Muscle of arm (tissue), 1 donor: ENCODE measurements at regions not wholly inside any gene's neighbourhood (a gene's known extent, or its start where the extent isn't known, plus 50 kb on each side); places are given as distances from the start of the nearest gene placed in this dataset.

Experiments used
- DNase-seq: peaks from one replicate; pipeline ENCODE4 v3.0.0-alpha.2; 2013

GRCh38 chr13:80284290-80284689 lies 56.6 kb downstream of the SPRY2 start:
- DNase-seq = no peak

GRCh38 chr13:80278706-80279105 lies 62.2 kb downstream of the SPRY2 start:
- DNase-seq = no peak

DNA sequence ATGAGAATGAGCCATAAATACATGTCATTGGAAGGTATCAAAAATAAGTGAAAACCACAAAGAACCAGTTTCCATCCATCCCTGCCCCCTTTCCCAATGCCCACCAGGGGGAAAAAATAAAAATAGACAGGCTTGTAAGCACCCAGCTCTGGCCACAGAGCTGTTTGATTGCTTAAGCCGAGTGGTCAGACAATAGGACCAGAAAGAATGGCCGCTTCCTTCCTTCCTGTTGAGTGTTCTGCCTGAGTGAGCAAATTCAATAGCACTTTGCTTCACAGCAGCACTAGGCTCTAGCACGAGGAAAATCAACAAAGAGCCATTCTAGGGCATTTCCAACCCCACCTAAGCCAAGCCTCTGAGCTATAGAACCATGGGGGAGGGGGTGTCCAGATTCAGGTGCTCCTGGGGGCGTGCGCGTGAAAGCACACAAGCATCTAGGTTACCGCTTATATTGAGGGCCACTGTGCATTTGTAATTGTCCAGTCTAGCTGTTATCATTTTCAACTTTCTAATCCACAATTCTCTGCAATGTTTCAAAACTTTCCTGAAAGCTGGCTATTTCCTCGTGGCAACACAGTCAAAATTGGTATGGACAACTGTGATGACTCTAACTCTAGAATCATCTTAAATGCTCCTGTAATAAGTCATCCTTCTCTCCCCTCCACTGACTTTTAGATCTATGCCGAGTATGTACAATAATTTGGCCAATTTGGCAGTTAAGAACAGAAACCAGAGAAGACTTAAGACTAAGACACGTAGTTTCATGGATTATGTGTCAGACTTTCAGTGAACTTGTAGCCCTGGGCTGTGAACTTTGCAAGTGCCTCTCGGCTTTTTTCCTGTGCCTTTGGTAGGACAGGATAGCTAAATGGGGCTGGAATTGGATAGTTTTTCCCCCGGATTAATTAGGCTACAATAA lies 64.3 kb downstream of the SPRY2 start:
- no peak for DNase-seq

DNA sequence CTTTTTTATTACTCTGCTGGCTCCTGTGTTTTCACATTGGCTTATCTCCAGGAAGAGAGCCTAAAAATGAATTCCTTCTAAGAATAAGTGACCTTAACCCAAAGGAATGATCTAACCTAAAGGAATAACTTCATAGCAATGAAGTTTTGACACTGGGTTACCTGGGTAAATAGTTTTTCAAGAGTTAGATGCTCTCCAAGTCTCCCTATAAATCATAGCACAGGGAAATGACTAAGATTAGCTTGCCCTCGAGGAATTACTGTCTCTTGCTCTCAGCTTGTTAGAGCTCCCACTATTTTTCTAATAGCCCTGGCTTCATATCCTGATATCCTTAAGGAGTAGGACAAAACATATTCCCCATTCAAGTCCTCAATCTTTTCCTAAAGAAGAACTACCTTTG lies 66.3 kb downstream of the SPRY2 start:
- DNase-seq = peak; percentile 14

DNA sequence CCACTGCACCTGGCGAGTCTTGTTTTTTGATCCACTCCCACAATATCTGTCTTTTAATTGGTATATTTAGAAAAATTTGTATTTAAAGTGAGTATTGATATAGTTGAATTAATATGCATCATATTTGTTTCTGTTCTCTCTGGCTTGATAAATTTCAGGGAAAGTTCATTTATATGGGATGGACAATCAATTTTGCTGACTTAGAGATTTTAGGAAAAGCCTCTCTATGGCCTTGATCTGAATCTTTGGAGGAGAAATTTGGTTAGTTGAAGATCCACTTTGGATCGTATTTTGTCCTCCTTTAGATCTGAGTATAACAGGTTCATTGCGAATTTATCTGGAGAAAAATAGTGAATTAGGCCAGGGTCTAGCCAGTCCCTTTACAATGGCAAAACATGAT lies 67.2 kb downstream of the SPRY2 start:
- DNase-seq = no peak

- no peak for DNase-seq
Measured at GRCh38 chr13:80265348-80265747, 75.6 kb downstream of the SPRY2 start.

DNA sequence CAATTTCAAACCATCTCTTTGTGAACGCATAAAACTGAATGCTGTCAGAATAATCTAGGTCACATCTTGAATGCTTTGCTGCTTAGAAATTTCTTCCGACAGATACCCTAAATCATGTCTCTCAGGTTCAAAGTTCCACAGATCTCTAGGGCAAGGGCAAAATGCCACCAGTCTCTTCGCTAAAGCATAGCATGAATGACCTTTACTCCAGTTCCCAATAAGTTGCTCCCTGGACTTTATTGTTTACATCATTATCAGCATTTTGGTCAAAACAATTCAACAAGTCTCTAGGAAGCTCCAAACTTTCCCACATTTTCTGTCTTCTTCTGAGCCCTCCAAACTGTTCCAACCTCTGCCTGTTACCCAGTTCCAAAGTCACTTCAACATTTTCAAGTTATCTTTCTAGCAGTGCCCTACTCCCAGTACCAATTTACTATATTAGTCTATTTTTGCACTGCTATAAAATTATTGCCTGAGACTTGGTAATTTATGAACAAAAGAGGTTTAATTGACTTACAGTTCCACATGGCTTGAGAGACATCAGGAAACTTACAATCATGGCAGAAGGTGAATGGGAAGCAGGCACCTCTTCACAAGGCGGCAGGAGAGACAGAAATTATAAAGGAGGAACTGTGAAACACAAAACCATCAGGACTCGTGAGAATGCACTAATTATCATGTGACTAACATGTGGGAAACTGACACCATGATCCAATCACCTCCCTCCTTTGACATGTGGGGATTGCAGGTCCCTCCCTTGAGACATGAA lies 77.0 kb downstream of the SPRY2 start:
- DNase-seq = no peak

- DNase-seq = no peak
Measured at GRCh38 chr13:80262051-80262695, 78.8 kb downstream of the SPRY2 start.

GRCh38 chr13:80259159-80259558 lies 81.8 kb downstream of the SPRY2 start:
- no peak for DNase-seq

GRCh38 chr13:80256352-80256932 lies 84.5 kb downstream of the SPRY2 start:
- DNase-seq = no peak

GRCh38 chr13:80255946-80256345 lies 85.0 kb downstream of the SPRY2 start:
- no peak for DNase-seq

DNA sequence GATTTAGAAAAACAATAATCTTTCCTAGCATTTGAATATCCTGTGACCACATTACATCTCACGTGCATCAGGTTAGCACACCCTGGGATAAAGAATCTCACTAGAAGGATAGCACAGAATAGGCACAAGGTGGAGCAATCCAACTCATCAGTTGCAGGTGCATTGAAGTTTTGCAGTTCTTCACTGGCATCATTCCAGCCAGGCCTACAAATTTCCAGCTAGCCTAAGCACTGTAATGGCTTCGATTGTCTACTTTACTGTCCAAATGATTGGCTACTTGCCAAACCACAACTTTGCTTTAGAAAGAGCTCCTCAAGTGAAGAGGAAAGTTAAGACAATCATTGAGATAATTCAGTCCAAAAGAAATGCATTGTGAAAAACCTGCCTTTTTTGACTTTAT lies 89.5 kb downstream of the SPRY2 start:
- DNase-seq = no peak

GRCh38 chr13:80250213-80250810 lies 90.6 kb downstream of the SPRY2 start:
- peak; percentile 43 for DNase-seq

- peak; percentile 21 for DNase-seq
Measured at GRCh38 chr13:80249516-80250212, 91.3 kb downstream of the SPRY2 start.

DNA sequence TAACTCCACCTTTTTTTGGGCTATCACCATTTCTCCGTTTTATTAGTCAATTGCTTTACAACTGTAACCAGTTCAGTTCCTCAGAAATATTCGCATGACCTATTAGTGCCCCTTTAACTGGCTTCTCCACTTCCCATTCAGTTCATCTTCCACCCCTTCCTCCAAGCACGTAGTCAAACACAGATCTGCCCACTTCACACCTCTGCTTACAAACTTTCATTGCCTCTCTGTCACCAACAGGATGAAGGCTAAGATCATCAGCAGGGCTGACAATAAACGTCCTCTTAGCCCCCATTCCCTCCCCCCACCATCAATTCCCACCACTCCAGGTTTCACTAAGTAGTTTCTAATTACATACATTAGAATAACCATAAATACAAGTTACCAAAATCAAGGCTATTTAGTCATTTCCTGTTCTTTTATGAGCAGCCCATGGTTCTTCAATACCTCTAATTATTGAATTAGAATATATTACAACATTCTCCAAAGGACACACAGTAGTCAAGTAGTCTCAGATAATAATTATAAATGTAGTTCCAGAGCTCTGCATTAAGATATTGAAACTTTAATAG lies 95.7 kb downstream of the SPRY2 start:
- DNase-seq = no peak

DNA sequence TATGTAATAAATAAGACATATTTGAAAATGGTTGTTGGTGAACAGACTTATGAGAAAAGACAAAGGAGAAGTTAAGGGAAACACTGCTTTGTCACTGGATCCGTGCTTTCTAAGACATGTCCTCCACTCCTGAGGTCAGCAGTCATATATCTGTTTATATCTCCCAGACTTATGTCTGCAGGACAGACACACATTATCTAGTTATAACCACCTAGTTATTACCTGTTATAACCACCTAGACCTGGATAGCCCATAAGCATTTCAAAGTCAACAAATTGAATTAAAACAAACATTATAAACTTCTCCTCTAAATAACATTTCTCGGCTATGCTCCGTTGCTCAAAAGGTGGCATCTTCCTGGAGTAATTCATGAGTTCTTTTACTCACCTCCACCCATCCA lies 96.4 kb downstream of the SPRY2 start:
- DNase-seq = no peak

GRCh38 chr13:80242728-80243427 lies 98.0 kb downstream of the SPRY2 start:
- DNase-seq = no peak

- DNase-seq = no peak
Measured at GRCh38 chr13:80239571-80240255, 101.2 kb downstream of the SPRY2 start.

DNA sequence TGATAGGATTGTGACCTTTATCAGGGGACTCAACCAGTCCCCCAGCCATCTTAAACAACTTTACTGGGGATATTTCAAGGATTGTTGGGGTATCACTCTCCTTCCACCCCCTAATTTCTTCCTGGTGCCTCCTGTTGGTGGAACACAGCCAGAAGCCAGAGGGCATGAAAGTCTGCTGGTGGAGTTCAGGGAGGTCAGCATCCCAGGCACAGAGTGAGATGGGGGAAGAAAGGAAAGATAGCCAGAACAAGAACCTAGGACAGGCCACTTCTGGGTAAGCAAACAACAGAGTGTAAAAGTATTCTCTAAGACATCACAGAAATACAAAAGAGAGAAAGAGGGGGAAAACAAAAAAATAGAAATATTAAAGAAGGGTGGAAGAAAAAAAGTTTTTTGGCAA lies 101.8 kb downstream of the SPRY2 start:
- no peak for DNase-seq
